Hematopoietic multipotent progenitor cell treated with erythropoietin and hydrocortisone succinate and interleukin-3 and kit ligand, for 15 days (in vitro differentiated cells): ENCODE measurements at regions not wholly inside any gene's neighbourhood (a gene's known extent, or its start where the extent isn't known, plus 50 kb on each side); places are given as distances from the start of the nearest gene placed in this dataset.
"Not testable (repeated sequence)": the region's sequence is repeated elsewhere in the genome, so short reads cannot be mapped to it uniquely, and the experiment has no call there.

Experiments used
- DNase-seq: peaks from one replicate; pipeline ENCODE4 v3.0.0-alpha.2; 2015; ENCODE audit warnings: low spot score

GRCh38 chr2:242047963-242048362 lies 178.4 kb downstream of the RTP5 start:
- no peak for DNase-seq

- DNase-seq = no peak
Measured at GRCh38 chr2:242048479-242048878, 178.9 kb downstream of the RTP5 start.

DNA sequence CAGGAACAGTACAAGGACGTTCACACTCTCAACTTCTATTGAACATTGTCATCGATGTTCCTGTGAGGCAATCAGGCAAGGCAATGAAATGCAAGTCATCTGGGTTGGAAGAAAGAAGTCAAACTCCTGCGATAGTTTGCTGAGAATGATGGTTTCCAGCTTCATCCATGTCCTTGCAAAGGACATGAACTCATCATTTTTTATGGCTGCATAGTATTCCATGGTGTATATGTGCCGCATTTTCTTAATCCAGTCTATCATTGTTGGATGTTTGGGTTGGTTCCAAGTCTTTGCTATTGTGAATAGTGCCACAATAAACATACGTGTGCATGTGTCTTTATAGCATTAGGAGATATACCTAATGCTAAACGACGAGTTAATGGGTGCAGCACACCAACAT lies 180.0 kb downstream of the RTP5 start:
- DNase-seq = not testable (repeated sequence)

GRCh38 chr2:242051463-242051862 lies 181.9 kb downstream of the RTP5 start:
- no peak for DNase-seq

DNA sequence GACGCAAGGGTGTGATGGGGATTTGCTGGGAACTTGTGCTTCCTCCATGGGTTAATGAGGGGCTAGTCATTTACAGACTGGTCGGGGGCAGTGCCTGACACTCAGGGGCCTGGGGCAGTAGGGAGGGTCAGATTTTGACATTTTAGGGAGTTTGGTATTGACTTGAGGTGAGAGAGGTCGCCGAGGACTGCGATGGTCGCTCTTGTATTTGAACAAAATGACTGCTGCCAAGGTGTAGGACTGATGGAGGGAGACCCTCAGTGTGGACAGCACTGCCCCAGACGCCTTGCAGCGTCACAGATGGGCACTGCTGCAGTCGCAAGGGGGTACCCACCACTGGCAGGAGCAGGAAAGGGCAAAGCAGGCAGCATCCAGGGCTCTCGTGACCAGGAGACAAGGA lies 182.9 kb downstream of the RTP5 start:
- DNase-seq = no peak

DNA sequence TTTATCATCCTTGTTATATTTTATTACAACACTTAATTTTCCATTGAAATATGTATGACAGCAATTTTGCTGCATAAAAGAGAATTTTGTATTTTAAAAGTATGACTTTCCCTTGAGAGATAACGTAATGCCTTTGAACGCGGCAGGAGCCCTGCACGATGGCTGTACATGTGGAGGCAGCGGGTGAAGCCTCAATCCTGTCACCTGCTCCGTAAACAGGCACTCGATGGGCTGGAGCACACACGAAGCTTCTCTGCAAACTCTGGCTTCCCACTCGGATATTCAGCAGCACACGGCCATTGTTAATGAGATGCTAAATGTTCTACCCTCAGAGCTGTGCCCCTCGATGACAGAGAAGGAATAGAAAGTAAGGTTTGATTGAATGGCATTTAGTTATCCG lies 184.4 kb downstream of the RTP5 start:
- no peak for DNase-seq

GRCh38 chr2:242054406-242054805 lies 184.9 kb downstream of the RTP5 start:
- DNase-seq = no peak

GRCh38 chr2:242054881-242055801 lies 185.6 kb downstream of the RTP5 start:
- no peak for DNase-seq

DNA sequence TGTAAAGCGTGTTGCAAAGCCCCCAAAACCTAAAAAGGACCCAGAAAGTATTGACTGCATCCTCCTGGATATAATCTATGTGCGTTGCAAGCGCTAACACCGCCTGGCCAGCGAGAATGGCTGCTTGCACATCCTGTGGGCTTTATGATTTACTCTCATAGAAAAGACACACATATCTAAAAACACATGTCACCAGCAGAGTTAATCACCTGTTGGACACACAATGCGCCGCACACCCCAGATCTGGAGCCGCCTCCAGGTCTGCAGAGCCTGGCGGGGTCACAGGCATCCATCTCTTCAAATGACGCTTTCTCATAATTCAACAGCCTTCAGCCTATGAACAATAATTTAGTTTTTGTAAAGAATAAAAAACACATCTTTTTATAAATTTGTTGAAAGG lies 186.5 kb downstream of the RTP5 start:
- no peak for DNase-seq

- no peak for DNase-seq
Measured at GRCh38 chr2:242056785-242057184, 187.3 kb downstream of the RTP5 start.

DNA sequence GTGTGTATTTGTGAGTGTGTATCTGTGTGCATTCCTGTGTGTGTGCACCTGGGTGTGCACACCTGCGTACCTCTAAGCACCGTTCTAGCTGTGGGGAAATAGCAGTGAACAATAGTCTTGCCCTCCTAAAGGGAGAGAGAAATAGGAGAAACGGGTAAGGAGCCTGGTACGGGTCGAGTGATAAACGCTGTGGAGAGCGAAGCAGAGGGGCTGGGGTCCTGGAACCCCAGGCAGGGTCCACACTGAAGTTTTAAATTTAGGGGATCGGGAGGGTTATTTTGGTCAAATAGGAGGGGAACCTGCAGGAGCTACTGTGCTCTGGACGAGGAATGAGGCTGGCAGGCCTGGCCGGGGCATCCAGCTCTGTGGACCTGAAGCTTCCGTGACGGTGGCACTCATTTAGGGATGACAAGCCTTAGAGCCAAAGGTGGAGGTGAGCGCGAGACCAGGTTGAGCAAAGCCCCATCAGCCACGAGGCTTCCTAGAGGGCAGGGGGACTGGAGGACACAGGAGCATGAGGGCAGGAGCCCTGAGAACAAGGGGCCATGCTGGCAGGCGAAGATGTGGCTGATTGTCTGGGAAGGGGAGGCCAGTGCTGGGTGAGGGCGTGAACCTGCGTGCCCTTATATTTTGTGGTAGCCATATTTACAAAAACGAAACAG lies 188.0 kb downstream of the RTP5 start:
- no peak for DNase-seq

DNA sequence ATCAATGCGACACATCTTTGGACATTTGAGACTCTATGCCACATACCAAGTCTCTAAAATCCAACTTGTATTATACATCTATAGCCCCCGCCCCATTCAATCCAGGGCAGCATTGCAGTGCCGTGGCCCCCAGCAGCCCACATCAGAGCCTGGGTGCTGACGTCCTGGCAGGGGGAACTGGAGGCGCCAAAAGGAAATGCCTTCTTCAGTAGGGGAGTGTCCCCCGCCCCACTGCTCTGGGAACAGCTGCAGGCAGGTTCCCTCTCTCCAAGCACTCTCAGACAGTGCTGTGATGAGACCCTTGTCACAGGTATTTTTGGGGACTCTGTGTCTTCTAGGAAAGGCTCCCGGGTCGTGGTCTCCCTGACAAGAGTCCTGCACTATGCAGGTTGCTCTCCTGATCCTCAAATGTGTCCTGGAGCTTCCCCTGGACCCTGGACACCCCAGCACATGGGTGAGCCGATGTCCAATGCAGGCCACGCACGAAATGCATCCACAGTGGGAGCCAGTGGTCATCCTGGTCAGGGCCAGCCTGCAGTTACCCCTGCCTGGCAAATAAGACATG lies 188.7 kb downstream of the RTP5 start:
- DNase-seq = no peak

DNA sequence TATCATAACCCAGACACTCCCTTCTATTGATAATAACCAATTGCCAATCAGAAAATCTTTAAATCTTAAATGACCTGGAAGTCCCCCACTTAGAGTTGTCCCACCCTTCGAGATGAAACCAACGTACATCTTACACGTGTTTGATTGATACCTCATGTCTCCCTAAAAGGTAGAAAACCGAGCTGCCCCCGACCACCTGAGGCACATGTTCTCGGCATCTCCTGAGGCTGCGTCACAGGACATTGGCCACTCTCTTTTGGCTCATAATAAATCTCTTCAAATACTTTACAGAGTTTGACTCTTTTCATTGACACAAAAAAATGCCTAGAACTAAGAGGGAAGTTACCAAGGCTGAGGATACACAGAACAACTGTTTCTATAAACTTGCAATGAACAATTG lies 190.0 kb downstream of the RTP5 start:
- no peak for DNase-seq

GRCh38 chr2:242060212-242060835 lies 190.8 kb downstream of the RTP5 start:
- no peak for DNase-seq

DNA sequence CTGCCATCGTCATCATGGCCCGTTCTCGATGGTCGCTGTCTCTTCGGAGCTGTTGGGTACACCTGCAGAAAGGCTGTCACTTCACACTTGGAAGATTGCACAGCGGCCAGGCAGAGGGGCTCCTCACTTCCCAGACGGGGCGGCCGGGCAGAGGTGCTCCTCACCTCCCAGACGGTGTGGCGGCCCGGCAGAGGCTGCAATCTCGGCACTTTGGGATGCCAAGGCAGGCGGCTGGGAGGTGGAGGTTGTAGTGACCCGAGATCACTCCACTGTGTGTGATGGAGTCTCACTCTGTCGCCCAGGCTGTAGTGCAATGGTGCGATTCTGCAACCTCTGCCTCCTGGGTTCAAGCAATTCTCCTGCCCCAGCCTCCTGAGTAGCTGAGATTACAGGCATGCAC lies 192.4 kb downstream of the RTP5 start:
- not testable (repeated sequence) for DNase-seq

DNA sequence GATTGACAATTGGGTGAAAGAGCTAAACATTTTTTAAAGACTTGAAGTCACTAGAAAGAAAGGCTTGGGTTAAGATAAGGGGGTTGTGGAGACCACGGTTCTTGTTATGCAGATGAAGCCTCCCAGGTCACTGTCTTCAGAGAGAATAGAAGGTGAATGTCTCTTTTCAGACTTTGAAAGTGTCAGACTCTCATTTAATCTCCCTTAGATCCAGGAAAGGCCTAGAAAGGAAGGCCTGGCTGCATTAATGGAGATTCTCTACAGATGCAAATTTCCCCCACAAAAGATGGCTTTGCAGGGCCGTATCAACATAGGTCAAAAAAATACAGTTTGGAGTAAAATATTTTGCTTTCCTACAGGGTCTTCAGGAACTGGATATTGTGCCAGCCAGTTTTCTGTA lies 193.9 kb downstream of the RTP5 start:
- DNase-seq = no peak

- no peak for DNase-seq
Measured at GRCh38 chr2:242063850-242064249, 194.3 kb downstream of the RTP5 start.

DNA sequence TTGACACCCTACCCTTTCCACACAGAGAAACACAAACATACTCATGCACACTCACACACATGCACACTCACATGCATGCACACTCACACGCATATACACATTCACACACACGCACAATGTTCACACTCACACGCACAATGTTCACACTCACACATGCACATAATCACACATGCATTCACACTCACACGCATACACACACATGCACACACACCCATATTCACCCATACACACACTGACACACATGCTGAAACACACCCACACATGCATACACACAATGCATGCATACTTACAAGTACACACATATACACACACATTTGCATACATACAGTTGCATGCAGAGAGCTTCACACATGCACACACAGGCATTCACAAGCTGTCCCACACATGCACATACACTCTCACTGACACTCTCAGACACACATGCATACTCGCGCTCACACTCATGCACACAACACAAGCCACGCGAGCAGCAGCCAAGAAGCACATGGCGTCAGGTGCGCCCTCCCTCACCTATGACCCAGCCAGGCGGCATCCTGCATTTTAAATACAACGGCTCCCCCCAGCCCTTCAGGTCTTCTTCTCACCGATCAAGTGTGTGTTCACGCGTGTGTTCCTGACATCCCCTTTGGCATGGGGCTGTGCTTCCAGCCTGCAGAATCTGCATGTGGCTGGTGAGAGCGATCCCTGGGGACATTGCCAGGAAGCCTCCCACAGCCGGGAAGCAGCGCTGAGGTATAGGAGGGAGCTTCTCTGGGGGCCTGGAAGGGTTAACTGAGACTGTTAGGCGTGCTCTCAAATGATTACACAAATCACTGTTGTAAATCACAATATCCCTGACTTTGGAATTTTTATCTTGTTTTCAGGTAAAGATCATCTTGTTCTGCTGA lies 195.1 kb downstream of the RTP5 start:
- no peak for DNase-seq

DNA sequence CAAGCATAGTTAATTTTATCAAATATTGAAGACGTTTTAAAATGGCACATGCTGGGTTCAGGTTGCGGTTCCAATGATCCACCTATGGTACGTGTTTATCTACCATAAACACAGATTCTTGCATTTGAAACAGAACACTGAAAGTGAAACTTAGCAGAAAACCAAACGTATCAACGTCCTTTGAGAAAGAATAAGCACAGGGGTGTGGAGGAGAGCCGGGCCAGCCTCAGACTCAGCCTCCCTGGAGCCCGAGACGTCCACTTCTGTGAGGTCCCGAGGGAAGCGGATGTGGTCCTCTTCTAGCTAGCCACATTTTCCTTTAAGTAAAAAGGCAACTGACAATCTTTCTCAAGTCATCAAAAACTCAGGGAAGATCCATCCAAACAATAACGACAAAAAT lies 195.9 kb downstream of the RTP5 start:
- DNase-seq = no peak

GRCh38 chr2:242069018-242069417 lies 199.5 kb downstream of the RTP5 start:
- DNase-seq = no peak

DNA sequence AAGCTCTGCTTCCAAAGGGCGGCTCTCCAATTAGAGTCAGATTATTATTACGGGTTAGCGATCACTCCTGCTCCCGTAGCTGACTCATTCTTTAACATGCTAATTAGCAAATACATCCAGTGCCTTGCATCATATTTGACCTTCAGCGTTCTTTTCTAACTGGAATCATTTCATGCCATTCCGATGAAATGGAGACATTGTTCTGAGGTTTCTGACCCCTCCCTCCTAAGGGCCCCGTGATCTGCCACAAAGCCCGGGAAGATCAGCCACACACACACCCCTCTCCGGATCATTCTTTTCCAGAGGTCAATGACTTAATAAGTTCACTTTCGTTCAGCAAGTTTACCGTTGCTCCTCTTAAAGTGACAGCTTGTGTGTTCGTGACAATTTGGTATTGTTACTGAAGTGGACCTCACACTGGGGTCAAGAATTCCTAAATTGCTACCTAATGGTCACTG lies 200.4 kb downstream of the RTP5 start:
- DNase-seq = not testable (repeated sequence)

GRCh38 chr2:242070726-242071125 lies 201.2 kb downstream of the RTP5 start:
- DNase-seq = not testable (repeated sequence)
